NCI-H1092 treated with DMSO at 0.1 percent for 48 hours (cell line): ENCODE measurements at regions not wholly inside any gene's neighbourhood (a gene's known extent, or its start where the extent isn't known, plus 50 kb on each side); places are given as distances from the start of the nearest gene placed in this dataset.
"Not testable (repeated sequence)": the region's sequence is repeated elsewhere in the genome, so short reads cannot be mapped to it uniquely, and the experiment has no call there.

Experiments
- DNase-seq: peaks from one replicate; lab custom pipeline; 2025; lab: John Stamatoyannopoulos, UW

- no peak for DNase-seq
Observed at GRCh38 chr6:74041420-74041819, 345.4 kb downstream of the CD109 start.

GRCh38 chr6:74018825-74019224, 322.8 kb downstream of the CD109 start:
- no peak for DNase-seq

- DNase-seq, result no peak
Observed at GRCh38 chr6:74015427-74015826, 319.4 kb downstream of the CD109 start.

- no peak for DNase-seq
Observed at GRCh38 chr6:74000666-74001490, 304.9 kb downstream of the CD109 start.

GRCh38 chr6:73990609-73991238, 294.7 kb downstream of the CD109 start:
- not testable (repeated sequence) for DNase-seq

- DNase-seq, result no peak
Observed at GRCh38 chr6:73989428-73989827, 293.4 kb downstream of the CD109 start.

GRCh38 chr6:73985891-73986290, 289.9 kb downstream of the CD109 start:
- DNase-seq, result no peak

GRCh38 chr6:73984571-73985210, 288.7 kb downstream of the CD109 start:
- DNase-seq, result no peak

- DNase-seq, result no peak
Observed at GRCh38 chr6:73983367-73983766, 287.4 kb downstream of the CD109 start.

- no peak for DNase-seq
Observed at GRCh38 chr6:73980096-73980495, 284.1 kb downstream of the CD109 start.

- no peak for DNase-seq
Observed at GRCh38 chr6:73978330-73978729, 282.3 kb downstream of the CD109 start.

- not testable (repeated sequence) for DNase-seq
Observed at GRCh38 chr6:73972518-73972917, 276.5 kb downstream of the CD109 start.

- DNase-seq, result peak; percentile 46
Observed at GRCh38 chr6:73969971-73970970, 274.3 kb downstream of the CD109 start.

- no peak for DNase-seq
Observed at GRCh38 chr6:73968221-73968757, 272.3 kb downstream of the CD109 start.

GRCh38 chr6:73965539-73966029, 269.6 kb downstream of the CD109 start:
- no peak for DNase-seq

- DNase-seq, result no peak
Observed at GRCh38 chr6:73964241-73964854, 268.3 kb downstream of the CD109 start.

- DNase-seq, result no peak
Observed at GRCh38 chr6:73962884-73963283, 266.9 kb downstream of the CD109 start.

- DNase-seq, result no peak
Observed at GRCh38 chr6:73956305-73956704, 260.3 kb downstream of the CD109 start.

GRCh38 chr6:73955800-73956199, 259.8 kb downstream of the CD109 start:
- no peak for DNase-seq

GRCh38 chr6:73954881-73955280, 258.9 kb downstream of the CD109 start:
- DNase-seq, result peak; percentile 9

GRCh38 chr6:73951183-73951582, 255.2 kb downstream of the CD109 start:
- no peak for DNase-seq
